ENCODE measurements at regions not wholly inside any gene's neighbourhood (a gene's known extent, or its start where the extent isn't known, plus 50 kb on each side); places are given as distances from the start of the nearest gene placed in this dataset.

GRCh38 chr19:31706131-31706530, 356.9 kb upstream of the TSHZ3 start:
- intact Hi-C loops (cut with DNase I; ENCODE audit: low total_unique reads), result no loop called here
- no peak overlapping the region for H3K4me3 ChIP-seq (ENCODE audit: low read depth, poor library complexity, severe bottlenecking)
- 85% methylated on average over 6 of the region's 6 CpGs for WGBS, 2 donors
- DNase-seq (ENCODE audit: low spot score in 2 of 2), result no peak
- TF ChIP-seq, protein P1, sequence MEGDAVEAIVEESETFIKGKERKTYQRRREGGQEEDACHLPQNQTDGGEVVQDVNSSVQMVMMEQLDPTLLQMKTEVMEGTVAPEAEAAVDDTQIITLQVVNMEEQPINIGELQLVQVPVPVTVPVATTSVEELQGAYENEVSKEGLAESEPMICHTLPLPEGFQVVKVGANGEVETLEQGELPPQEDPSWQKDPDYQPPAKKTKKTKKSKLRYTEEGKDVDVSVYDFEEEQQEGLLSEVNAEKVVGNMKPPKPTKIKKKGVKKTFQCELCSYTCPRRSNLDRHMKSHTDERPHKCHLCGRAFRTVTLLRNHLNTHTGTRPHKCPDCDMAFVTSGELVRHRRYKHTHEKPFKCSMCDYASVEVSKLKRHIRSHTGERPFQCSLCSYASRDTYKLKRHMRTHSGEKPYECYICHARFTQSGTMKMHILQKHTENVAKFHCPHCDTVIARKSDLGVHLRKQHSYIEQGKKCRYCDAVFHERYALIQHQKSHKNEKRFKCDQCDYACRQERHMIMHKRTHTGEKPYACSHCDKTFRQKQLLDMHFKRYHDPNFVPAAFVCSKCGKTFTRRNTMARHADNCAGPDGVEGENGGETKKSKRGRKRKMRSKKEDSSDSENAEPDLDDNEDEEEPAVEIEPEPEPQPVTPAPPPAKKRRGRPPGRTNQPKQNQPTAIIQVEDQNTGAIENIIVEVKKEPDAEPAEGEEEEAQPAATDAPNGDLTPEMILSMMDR (IDR thresholded peaks at IDR 0.05), result no peak
- TF ChIP-seq POLR2A (IDR thresholded peaks at IDR 0.05), result no peak

GRCh38 chr19:31706691-31707620, 357.7 kb upstream of the TSHZ3 start:
- WGBS, 2 donors, result 63 to 67% methylated on average over 18 of the region's 18 CpGs
- H3K4me3 ChIP-seq (ENCODE audit: low read depth, poor library complexity, severe bottlenecking), result no peak overlapping the region
- intact Hi-C loops (cut with DNase I; ENCODE audit: low total_unique reads), result no loop called here
- no peak for TF ChIP-seq POLR2A (IDR thresholded peaks at IDR 0.05)
- TF ChIP-seq, protein P1 (IDR thresholded peaks at IDR 0.05), result no peak
- no peak for DNase-seq (ENCODE audit: low spot score in 2 of 2)

DNA sequence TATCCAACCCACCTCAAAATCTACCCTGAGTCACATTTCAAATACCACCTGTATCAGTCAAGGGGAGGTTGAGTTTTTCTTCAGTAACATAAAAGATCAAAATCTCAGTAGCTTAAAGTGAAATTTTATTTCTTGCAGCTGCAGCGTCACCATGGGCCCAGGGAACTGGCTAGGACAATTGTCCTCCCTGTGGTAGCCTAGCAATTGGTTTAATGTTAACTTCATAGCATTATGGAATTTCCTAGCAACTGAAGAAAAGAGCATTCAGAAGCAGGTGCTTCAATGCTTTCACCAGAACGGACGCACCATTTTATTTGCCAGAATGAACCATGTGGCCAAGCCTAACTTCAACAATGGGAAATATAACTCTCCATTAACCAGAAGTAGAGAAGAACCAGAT, 359.3 kb upstream of the TSHZ3 start:
- no peak for DNase-seq (ENCODE audit: low spot score in 2 of 2)
- 86 to 87% methylated on average over 3 of the region's 3 CpGs for WGBS, 2 donors
- intact Hi-C loops (cut with DNase I; ENCODE audit: low total_unique reads), result no loop called here
- H3K4me3 ChIP-seq (ENCODE audit: low read depth, poor library complexity, severe bottlenecking), result no peak overlapping the region
- TF ChIP-seq, protein P1 (IDR thresholded peaks at IDR 0.05), result no peak
- no peak for TF ChIP-seq POLR2A (IDR thresholded peaks at IDR 0.05)

DNA sequence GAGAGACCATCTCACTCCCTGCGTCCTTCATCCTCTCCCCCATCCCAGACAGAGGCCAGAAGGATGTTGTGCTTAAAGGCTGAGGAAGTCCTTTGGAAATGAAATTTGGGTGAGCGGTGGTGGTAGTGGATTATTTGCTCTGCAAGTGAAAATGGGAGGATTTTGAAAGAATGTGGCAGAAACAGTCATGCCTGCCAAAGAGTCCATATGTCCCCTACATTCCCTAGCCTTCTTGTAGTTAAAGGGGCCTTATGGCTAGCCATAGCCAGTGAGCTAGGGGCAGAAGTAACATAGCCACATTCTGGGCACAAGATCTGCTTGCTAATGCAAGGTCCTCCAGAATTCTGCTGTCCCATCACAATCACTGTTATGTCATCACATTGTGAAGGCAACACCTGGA, 360.2 kb upstream of the TSHZ3 start:
- 78 to 89% methylated on average over 2 of the region's 2 CpGs for WGBS, 2 donors
- H3K4me3 ChIP-seq (ENCODE audit: low read depth, poor library complexity, severe bottlenecking), result no peak overlapping the region
- TF ChIP-seq POLR2A (IDR thresholded peaks at IDR 0.05), result no peak
- TF ChIP-seq, protein P1 (IDR thresholded peaks at IDR 0.05), result no peak
- DNase-seq (ENCODE audit: low spot score in 2 of 2), result no peak
- intact Hi-C loops (cut with DNase I; ENCODE audit: low total_unique reads), result no loop called here

GRCh38 chr19:31715249-31715945, 366.2 kb upstream of the TSHZ3 start:
- no peak overlapping the region for H3K4me3 ChIP-seq (ENCODE audit: low read depth, poor library complexity, severe bottlenecking)
- intact Hi-C loops (cut with DNase I; ENCODE audit: low total_unique reads), result no loop called here
- TF ChIP-seq, protein P1 (IDR thresholded peaks at IDR 0.05), result no peak
- no peak for TF ChIP-seq POLR2A (IDR thresholded peaks at IDR 0.05)
- 49 to 54% methylated on average over 17 of the region's 17 CpGs for WGBS, 2 donors
- no peak for DNase-seq (ENCODE audit: low spot score in 2 of 2)
